OCI-LY3 (cell line): ENCODE measurements at regions not wholly inside any gene's neighbourhood (a gene's known extent, or its start where the extent isn't known, plus 50 kb on each side); places are given as distances from the start of the nearest gene placed in this dataset.

Experiments
- H2AFZ ChIP-seq: fragments of 200-600, 300-600 bp; shearing (Covaris generic); 2 replicates; pipeline ENCODE4 v1.6.0; 2014; ENCODE audit warnings: antibody characterized with exemption, low read depth, low read length
- H3K27ac ChIP-seq: fragments of 200-600, 300-600 bp; sonication (generic); 2 replicates; pipeline ENCODE4 v1.5.1; 2014; ENCODE audit warnings: mild to moderate bottlenecking, low read length, moderate library complexity, mixed read lengths
- H3K27me3 ChIP-seq: fragments of 200-600, 300-600 bp; sonication (generic); 2 replicates; pipeline ENCODE4 v1.6.1; 2014; ENCODE audit warnings: low read depth, low read length, mixed read lengths
- H3K36me3 ChIP-seq: fragments of 200-600, 300-600 bp; sonication (generic); replicated peaks from 2 replicates; pipeline ENCODE3; 2014; ENCODE audit warnings: low read depth, low read length, mixed read lengths
- H3K4me1 ChIP-seq: fragments of 300-600, 200-600 bp; sonication (generic); 2 replicates; pipeline ENCODE4 v1.6.1; 2014; ENCODE audit warnings: low read length, mixed read lengths
- H3K4me2 ChIP-seq: fragments of 200-600, 300-600 bp; sonication (generic); 2 replicates; pipeline ENCODE4 v1.6.1; 2014; ENCODE audit warnings: low read length, mixed read lengths
- H3K4me3 ChIP-seq: fragments of 300-600, 200-600 bp; sonication (generic); 2 replicates; pipeline ENCODE4 v1.5.1; 2014; ENCODE audit warnings: antibody characterized with exemption, mild to moderate bottlenecking, low read length, moderate library complexity
- H3K79me2 ChIP-seq: fragments of 300-600, 200-600 bp; shearing (Covaris generic); 2 replicates; pipeline ENCODE4 v1.6.1; 2014; ENCODE audit warnings: mild to moderate bottlenecking, low read length, mixed read lengths
- H3K9ac ChIP-seq: fragments of 300-600, 200-600 bp; shearing (Covaris generic); 2 replicates; pipeline ENCODE4 v1.6.0; 2014; ENCODE audit warnings: mild to moderate bottlenecking, low read length, moderate library complexity
- H3K9me3 ChIP-seq: fragments of 200-600, 300-600 bp; shearing (Covaris generic); 2 replicates; pipeline ENCODE4 v1.6.1; 2014; ENCODE audit warnings: low read length, mixed read lengths; ENCODE audit not compliant: insufficient read depth
- H4K20me1 ChIP-seq: fragments of 200-600, 300-600 bp; sonication (generic); 2 replicates; pipeline ENCODE4 v1.6.1; 2016; ENCODE audit warnings: low read length, mixed read lengths; ENCODE audit not compliant: insufficient read depth
- EZH2phosphoT487 ChIP-seq: fragments of 200-600 bp; shearing (Covaris generic); IDR thresholded peaks from 2 replicates; pipeline ENCODE4 v1.6.1; 2018; ENCODE audit warnings: antibody characterized with exemption, mixed run types, low read depth
- TF ChIP-seq, protein P1 (sequence below): fragments of 200-600, 300-600 bp; sonication (generic); IDR thresholded peaks from 2 replicates; pipeline ENCODE4 v1.5.1; 2014; ENCODE audit warnings: antibody characterized with exemption, low read length, low read depth

DNA sequence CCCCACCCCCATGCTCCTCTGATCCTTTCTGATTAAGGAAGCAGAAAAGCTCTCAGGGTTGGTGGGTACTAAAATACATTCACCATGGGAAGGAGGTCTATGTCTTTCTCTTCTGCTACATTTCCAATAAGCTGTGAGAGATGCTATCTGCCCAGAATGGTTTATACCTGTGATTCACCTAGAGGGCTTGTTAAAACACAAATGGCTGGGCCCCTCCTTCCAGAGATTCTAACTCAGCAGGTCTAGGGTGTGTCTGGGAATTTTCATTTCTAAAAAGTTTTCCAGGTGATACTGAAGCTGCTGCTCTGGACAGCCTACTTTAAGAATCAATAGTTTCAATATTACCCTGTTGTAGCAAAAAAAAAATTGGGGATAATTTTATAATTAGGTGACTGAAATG is 772.2 kb upstream of the ZEB2 start:
- H3K79me2 ChIP-seq, result no peaks in the 10 kb centered on the region
- no peak overlapping the region for H3K4me3 ChIP-seq
- no peaks in the 10 kb centered on the region for H4K20me1 ChIP-seq
- H3K9ac ChIP-seq, result no peak overlapping the region
- H2AFZ ChIP-seq, result no peak overlapping the region
- no peaks in the 10 kb centered on the region for H3K36me3 ChIP-seq
- H3K4me1 ChIP-seq, result no peaks in the 10 kb centered on the region
- no peak overlapping the region for H3K27ac ChIP-seq
- no peaks in the 10 kb centered on the region for H3K9me3 ChIP-seq
- no peaks in the 10 kb centered on the region for H3K27me3 ChIP-seq
- no peak overlapping the region for H3K4me2 ChIP-seq
- TF ChIP-seq, protein P1, sequence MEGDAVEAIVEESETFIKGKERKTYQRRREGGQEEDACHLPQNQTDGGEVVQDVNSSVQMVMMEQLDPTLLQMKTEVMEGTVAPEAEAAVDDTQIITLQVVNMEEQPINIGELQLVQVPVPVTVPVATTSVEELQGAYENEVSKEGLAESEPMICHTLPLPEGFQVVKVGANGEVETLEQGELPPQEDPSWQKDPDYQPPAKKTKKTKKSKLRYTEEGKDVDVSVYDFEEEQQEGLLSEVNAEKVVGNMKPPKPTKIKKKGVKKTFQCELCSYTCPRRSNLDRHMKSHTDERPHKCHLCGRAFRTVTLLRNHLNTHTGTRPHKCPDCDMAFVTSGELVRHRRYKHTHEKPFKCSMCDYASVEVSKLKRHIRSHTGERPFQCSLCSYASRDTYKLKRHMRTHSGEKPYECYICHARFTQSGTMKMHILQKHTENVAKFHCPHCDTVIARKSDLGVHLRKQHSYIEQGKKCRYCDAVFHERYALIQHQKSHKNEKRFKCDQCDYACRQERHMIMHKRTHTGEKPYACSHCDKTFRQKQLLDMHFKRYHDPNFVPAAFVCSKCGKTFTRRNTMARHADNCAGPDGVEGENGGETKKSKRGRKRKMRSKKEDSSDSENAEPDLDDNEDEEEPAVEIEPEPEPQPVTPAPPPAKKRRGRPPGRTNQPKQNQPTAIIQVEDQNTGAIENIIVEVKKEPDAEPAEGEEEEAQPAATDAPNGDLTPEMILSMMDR, result no peak
- TF ChIP-seq EZH2phosphoT487, result no peak

DNA sequence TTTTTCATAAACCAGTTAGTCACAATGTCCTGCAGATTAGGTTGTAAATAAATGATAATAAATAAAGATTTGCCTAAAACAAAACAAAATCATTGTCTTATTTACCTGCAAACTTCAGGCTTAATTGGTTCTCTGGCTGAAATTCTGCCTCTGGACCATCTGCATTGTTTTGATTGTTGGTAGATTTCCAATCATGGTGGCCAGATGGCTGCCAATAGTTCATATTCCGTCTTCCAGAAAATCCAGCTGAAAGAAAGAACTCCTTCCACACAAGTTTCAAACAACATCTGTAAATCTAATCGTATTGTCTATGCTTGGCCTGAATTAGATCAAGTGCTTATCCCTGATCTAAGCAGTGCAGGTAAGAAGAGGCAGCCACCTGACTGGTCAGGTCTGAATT is 771.1 kb upstream of the ZEB2 start:
- H4K20me1 ChIP-seq, result no peaks in the 10 kb centered on the region
- TF ChIP-seq EZH2phosphoT487, result no peak
- TF ChIP-seq, protein P1, result no peak
- no peaks in the 10 kb centered on the region for H3K9me3 ChIP-seq

DNA sequence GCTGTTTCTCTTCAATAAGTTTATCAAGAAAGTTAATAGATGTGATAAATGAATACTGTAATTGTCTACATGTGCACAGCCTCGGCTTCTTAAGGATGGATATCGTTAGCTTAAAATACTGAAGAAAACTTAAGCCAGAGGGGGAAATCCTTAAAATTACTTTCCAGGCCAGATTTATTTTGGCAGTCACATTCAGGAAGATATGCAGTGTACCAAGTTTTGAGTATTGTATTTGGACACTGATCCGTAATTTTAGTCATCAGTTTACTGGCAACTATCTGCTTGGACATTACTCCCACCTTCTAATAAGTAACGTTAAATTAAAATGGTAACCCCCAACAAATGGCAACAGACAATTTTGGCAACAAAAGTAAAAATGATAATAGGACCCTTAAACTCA is 770.0 kb upstream of the ZEB2 start:
- Histone ChIP-seq H3K27me3 (no peaks in the 10 kb centered on the region), H3K9ac (no peak overlapping the region), H3K36me3 (no peaks in the 10 kb centered on the region), H3K4me2 (no peak overlapping the region), H3K4me1 (peaks cover 4% of the 10 kb centered on the region; the same call in 1 of the 2 replicates), H3K4me3 (no peak overlapping the region), H3K27ac (no peak overlapping the region), H4K20me1 (no peaks in the 10 kb centered on the region), H3K9me3 (no peaks in the 10 kb centered on the region), H3K79me2 (no peaks in the 10 kb centered on the region), H2AFZ (no peak overlapping the region)
- TF ChIP-seq, protein P1, result no peak
- TF ChIP-seq EZH2phosphoT487, result no peak

More for the DNA sequence above, 771.1 kb upstream of the ZEB2 start:
- Histone ChIP-seq H3K4me3 (no peak overlapping the region), H3K27ac (no peak overlapping the region), H2AFZ (no peak overlapping the region), H3K4me1 (no peaks in the 10 kb centered on the region), H3K36me3 (no peaks in the 10 kb centered on the region), H3K79me2 (no peaks in the 10 kb centered on the region), H3K9ac (no peak overlapping the region), H3K4me2 (no peak overlapping the region), H3K27me3 (no peaks in the 10 kb centered on the region)

DNA sequence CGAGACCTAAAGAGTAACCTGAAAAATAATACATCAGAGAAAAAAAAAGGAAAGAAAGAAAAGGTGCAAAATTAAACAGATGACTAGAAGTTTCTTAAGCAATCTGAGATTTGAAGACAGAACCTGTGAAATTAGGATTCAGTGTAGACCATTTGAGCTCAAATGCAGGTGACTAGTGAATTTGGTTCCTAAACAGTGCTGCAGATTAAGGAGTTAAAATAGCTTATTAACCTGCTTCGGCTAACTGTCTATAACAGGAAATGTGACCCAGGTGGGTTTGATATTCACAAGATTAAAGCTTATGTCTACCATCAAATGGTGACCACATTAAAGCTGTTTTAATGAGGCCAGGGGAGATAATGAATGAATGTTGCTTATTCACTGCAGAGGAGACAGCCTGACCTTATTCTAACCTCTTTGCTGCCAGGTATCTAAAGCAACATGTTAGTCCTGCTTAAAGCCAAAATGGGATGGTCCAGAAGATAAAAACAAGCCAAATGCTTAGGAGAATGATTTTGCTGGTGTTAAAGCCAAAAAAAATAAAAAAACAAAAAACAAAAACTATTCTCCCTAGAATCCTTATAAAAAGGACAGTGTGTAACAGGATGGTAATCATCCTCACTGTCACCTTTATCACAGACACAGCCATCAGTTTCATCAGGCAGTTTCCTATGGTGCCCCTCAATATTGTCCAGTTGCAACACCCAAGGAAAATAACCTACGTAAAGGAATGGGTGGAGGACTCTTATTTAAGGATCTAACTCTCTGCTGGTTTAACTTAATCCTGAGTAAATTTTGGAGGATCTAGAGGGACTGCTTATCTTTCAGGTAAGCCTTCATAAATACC is 769.0 kb upstream of the ZEB2 start:
- Histone ChIP-seq H3K9ac (no peak overlapping the region), H2AFZ (no peak overlapping the region), H3K27me3 (no peaks in the 10 kb centered on the region), H3K4me1 (peaks cover 4% of the 10 kb centered on the region; the same call in 1 of the 2 replicates), H4K20me1 (no peaks in the 10 kb centered on the region), H3K9me3 (no peaks in the 10 kb centered on the region), H3K79me2 (no peaks in the 10 kb centered on the region), H3K36me3 (no peaks in the 10 kb centered on the region), H3K27ac (no peak overlapping the region), H3K4me3 (no peak overlapping the region), H3K4me2 (no peak overlapping the region)
- no peak for TF ChIP-seq EZH2phosphoT487
- TF ChIP-seq, protein P1, result no peak
